ENCODE measurements at regions not wholly inside any gene's neighbourhood (a gene's known extent, or its start where the extent isn't known, plus 50 kb on each side); places are given as distances from the start of the nearest gene placed in this dataset.

DNA sequence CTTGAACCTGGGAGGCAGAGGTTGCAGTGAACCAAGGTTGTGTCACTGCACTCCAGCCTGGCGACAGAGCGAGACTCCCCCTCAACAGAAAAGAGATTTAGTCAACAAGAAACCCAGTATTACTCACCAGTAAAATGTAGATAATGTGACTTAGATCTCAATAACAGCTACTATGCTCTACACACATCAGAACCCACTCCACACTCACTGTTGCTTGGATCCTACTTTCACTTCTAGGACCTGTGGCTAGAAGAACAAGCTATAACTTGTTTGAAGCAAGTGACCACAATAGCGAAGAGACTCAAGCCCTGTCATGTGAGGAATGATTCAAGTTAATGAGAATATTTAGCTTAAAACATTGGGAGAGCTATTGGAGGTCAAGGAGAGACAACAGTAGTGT is 100.7 kb downstream of the ANXA2 start:
- TF ChIP-seq, protein P1, sequence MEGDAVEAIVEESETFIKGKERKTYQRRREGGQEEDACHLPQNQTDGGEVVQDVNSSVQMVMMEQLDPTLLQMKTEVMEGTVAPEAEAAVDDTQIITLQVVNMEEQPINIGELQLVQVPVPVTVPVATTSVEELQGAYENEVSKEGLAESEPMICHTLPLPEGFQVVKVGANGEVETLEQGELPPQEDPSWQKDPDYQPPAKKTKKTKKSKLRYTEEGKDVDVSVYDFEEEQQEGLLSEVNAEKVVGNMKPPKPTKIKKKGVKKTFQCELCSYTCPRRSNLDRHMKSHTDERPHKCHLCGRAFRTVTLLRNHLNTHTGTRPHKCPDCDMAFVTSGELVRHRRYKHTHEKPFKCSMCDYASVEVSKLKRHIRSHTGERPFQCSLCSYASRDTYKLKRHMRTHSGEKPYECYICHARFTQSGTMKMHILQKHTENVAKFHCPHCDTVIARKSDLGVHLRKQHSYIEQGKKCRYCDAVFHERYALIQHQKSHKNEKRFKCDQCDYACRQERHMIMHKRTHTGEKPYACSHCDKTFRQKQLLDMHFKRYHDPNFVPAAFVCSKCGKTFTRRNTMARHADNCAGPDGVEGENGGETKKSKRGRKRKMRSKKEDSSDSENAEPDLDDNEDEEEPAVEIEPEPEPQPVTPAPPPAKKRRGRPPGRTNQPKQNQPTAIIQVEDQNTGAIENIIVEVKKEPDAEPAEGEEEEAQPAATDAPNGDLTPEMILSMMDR (conservative IDR thresholded peaks at IDR 0.05; ENCODE audit: low read depth, low read length), result no peak
- no peak overlapping the region for H3K4me3 ChIP-seq (ENCODE audit: low read depth, low read length)
- DNase-seq (ENCODE audit: low read depth), result no peak
